CD14-positive monocyte (primary cell): ENCODE measurements at regions not wholly inside any gene's neighbourhood (a gene's known extent, or its start where the extent isn't known, plus 50 kb on each side); places are given as distances from the start of the nearest gene placed in this dataset.
A peak's percentile ranks its signal among the peaks of the same experiment; 100 is the strongest.

Experiments
- DNase-seq, 3 donors: peaks; one replicate each; pipeline ENCODE4 v3.0.0-alpha.2; 2011 to 2022
- H2AFZ ChIP-seq: 2 replicates; pipeline ENCODE4 v1.6.0; 2012; ENCODE audit warnings: mild to moderate bottlenecking, low read depth, low read length, inconsistent platforms; ENCODE audit not compliant: insufficient read depth, poor library complexity, severe bottlenecking
- H3K27ac ChIP-seq, 2 donors: 1 replicate in 1 of 2; 2 replicates in 1 of 2; pipeline ENCODE4 v1.5.1; 2012 to 2013; ENCODE audit warnings: low read length in 2 of 2, control low read depth in 1 of 2, inconsistent platforms in 1 of 2, low read depth in 1 of 2, mild to moderate bottlenecking in 1 of 2
- H3K27me3 ChIP-seq, 2 donors: one replicate each; pipeline versions ENCODE4 v1.6.0 to v1.6.1; 2011 to 2013; ENCODE audit warnings: low read length in 2 of 2; ENCODE audit not compliant: control insufficient read depth in 2 of 2, insufficient read depth in 2 of 2
- H3K36me3 ChIP-seq, 2 donors: replicated peaks in 1 of 2; 1 replicate in 1 of 2; 2 replicates in 1 of 2; pipeline versions ENCODE4 v1.5.1 to v1.6.1; 2012 to 2013; ENCODE audit warnings: low read length in 2 of 2, control low read depth in 1 of 2, inconsistent platforms in 1 of 2, mild to moderate bottlenecking in 1 of 2; ENCODE audit not compliant: insufficient read depth in 2 of 2, control insufficient read depth in 1 of 2
- H3K4me1 ChIP-seq, 2 donors: 1 replicate in 1 of 2; 2 replicates in 1 of 2; pipeline versions ENCODE4 v1.5.1 to v1.6.1; 2012 to 2013; ENCODE audit warnings: low read length in 2 of 2, control low read depth in 1 of 2, inconsistent platforms in 1 of 2, mild to moderate bottlenecking in 1 of 2, moderate library complexity in 1 of 2; ENCODE audit not compliant: insufficient read depth in 2 of 2, control insufficient read depth in 1 of 2
- H3K4me2 ChIP-seq: replicated peaks from 2 replicates; pipeline ENCODE3; 2012; ENCODE audit warnings: low read length, moderate library complexity, mild to moderate bottlenecking; ENCODE audit not compliant: poor library complexity, severe bottlenecking; ENCODE audit errors: extremely low read depth
- H3K4me3 ChIP-seq, 3 experiments: fragments of 200-600 bp in 1 of 3; sonication (generic) in 1 of 3; replicated peaks in 1 of 3; 1 replicate in 2 of 3; 2 replicates in 1 of 3; pipeline ENCODE4 v1.5.1; 2011 to 2013; ENCODE audit warnings: low read length in 3 of 3, mild to moderate bottlenecking in 3 of 3, control low read depth in 2 of 3, low read depth in 2 of 3, inconsistent platforms in 1 of 3, moderate library complexity in 1 of 3
- H3K79me2 ChIP-seq: 2 replicates; pipeline ENCODE4 v1.6.0; 2012; ENCODE audit warnings: mild to moderate bottlenecking, control low read depth, inconsistent platforms, low read length, moderate library complexity; ENCODE audit not compliant: insufficient read depth
- H3K9ac ChIP-seq: 2 replicates; pipeline ENCODE4 v1.6.0; 2017; ENCODE audit warnings: low read length, mild to moderate bottlenecking; ENCODE audit not compliant: insufficient read depth, poor library complexity, severe bottlenecking
- H3K9me3 ChIP-seq, 2 donors: replicated peaks in 1 of 2; 1 replicate in 1 of 2; 2 replicates in 1 of 2; pipeline versions ENCODE4 v1.5.1 to v1.6.1; 2012 to 2013; ENCODE audit warnings: low read length in 2 of 2, control low read depth in 1 of 2; ENCODE audit not compliant: control insufficient read depth in 1 of 2, insufficient read depth in 1 of 2
- H4K20me1 ChIP-seq: 2 replicates; pipeline ENCODE4 v1.6.0; 2012; ENCODE audit warnings: mild to moderate bottlenecking, low read length, control low read depth, moderate library complexity; ENCODE audit not compliant: insufficient read depth
- H3K27ac Mint-ChIP-seq, 7 donors: one replicate each; pipeline ENCODE4 v1.8.0; 2020; ENCODE audit warnings: mild to moderate bottlenecking in 7 of 7, mixed read lengths in 7 of 7, moderate library complexity in 6 of 7, inconsistent platforms in 2 of 7
- H3K27me3 Mint-ChIP-seq, 3 donors: one replicate each; pipeline ENCODE4 v1.8.0; 2021 to 2022; ENCODE audit warnings: low read depth in 3 of 3, mild to moderate bottlenecking in 3 of 3, mixed read lengths in 3 of 3, moderate library complexity in 3 of 3, inconsistent platforms in 1 of 3
- H3K36me3 Mint-ChIP-seq, 2 donors: one replicate each; pipeline ENCODE4 v1.8.0; 2020; ENCODE audit warnings: mixed read lengths in 2 of 2, inconsistent platforms in 1 of 2, mild to moderate bottlenecking in 1 of 2
- H3K4me1 Mint-ChIP-seq: one replicate; pipeline ENCODE4 v1.8.0; 2020; ENCODE audit warnings: mild to moderate bottlenecking, mixed read lengths
- H3K4me3 Mint-ChIP-seq, 2 donors: one replicate each; pipeline ENCODE4 v1.8.0; 2020; ENCODE audit warnings: mild to moderate bottlenecking in 2 of 2, mixed read lengths in 2 of 2, moderate library complexity in 1 of 2
- H3K9me3 Mint-ChIP-seq, 7 donors: one replicate each; pipeline ENCODE4 v1.8.0; 2020 to 2022; ENCODE audit warnings: mixed read lengths in 7 of 7, mild to moderate bottlenecking in 6 of 7, moderate library complexity in 6 of 7, inconsistent platforms in 2 of 7
- CTCF ChIP-seq: fragments of 200-600 bp; IDR thresholded peaks from one replicate; pipeline ENCODE4 v1.8.0; 2022; ENCODE audit warnings: antibody characterized with exemption, mild to moderate bottlenecking
- WGBS: methylation state at CpG from one replicate; pipeline ENCODE4 v1.1.5; 2013; ENCODE audit warnings: missing lambda C conversion rate; ENCODE audit not compliant: insufficient coverage; 5-methylcytosine and 5-hydroxymethylcytosine counted together
- intact Hi-C, 2 donors: fragments of 100-400 bp; cut with micrococcal nuclease; formaldehyde crosslinking; loops; one replicate each; pipeline versions ENCODE4 v1.15.0 to v1.15.1; 2023

- Mint-ChIP-seq H3K27ac (peak overlapping the region in 1 of 7 donors; percentile 8), H3K27me3 (peaks cover 0 to 3% (median 2%) of the 10 kb centered on the region in 3 donors), H3K4me1 (peaks cover 12% of the 10 kb centered on the region), H3K4me3 (no peak overlapping the region), H3K9me3 (peaks cover 0 to 1% (median 0%) of the 10 kb centered on the region in 7 donors), H3K36me3 (peaks cover 34 to 44% of the 10 kb centered on the region in 2 donors)
- Histone ChIP-seq H3K4me3 (no peak overlapping the region), H3K9me3 (no peaks in the 10 kb centered on the region), H3K4me2 (no peak overlapping the region), H2AFZ (no peak overlapping the region), H3K79me2 (peaks cover 38% of the 10 kb centered on the region), H3K27ac (no peak overlapping the region), H4K20me1 (no peaks in the 10 kb centered on the region), H3K27me3 (no peaks in the 10 kb centered on the region), H3K36me3 (peaks cover 7 to 34% of the 10 kb centered on the region in 2 donors), H3K4me1 (peaks cover 11 to 12% of the 10 kb centered on the region in 2 donors), H3K9ac (no peak overlapping the region)
- no peak for DNase-seq
- WGBS: 100% methylated on average over 1 of the region's 4 CpGs
- TF ChIP-seq CTCF: no peak
- intact Hi-C loops: no loop called here
Observed at GRCh38 chr1:184900507-184900906, 73.8 kb downstream of the NIBAN1 start.

GRCh38 chr1:184896000-184896399, 78.3 kb downstream of the NIBAN1 start:
- Histone ChIP-seq H3K27ac (no peak overlapping the region), H3K79me2 (peaks cover 5% of the 10 kb centered on the region), H4K20me1 (no peaks in the 10 kb centered on the region), H3K36me3 (peaks cover 17 to 67% of the 10 kb centered on the region in 2 donors), H3K27me3 (no peaks in the 10 kb centered on the region), H3K4me2 (no peak overlapping the region), H3K4me1 (no peaks in the 10 kb centered on the region), H2AFZ (no peak overlapping the region), H3K4me3 (no peak overlapping the region), H3K9ac (no peak overlapping the region), H3K9me3 (no peaks in the 10 kb centered on the region)
- no peak for DNase-seq
- Mint-ChIP-seq H3K9me3 (no peaks in the 10 kb centered on the region), H3K36me3 (peaks cover 48 to 63% of the 10 kb centered on the region in 2 donors), H3K4me3 (no peak overlapping the region), H3K4me1 (no peaks in the 10 kb centered on the region), H3K27ac (no peak overlapping the region), H3K27me3 (peaks cover 0 to 2% (median 0%) of the 10 kb centered on the region in 3 donors)
- TF ChIP-seq CTCF: no peak
- whole genome bisulfite sequencing: no CpG with 5 or more reads among the region's 2 CpGs
- intact Hi-C loops: no loop called here
